ENCODE measurements at regions not wholly inside any gene's neighbourhood (a gene's known extent, or its start where the extent isn't known, plus 50 kb on each side); places are given as distances from the start of the nearest gene placed in this dataset.

- TF ChIP-seq CTCF (IDR thresholded peaks at IDR 0.05) (no peak), EP300 (IDR thresholded peaks at IDR 0.05) (no peak), POLR2AphosphoS5 (IDR thresholded peaks at IDR 0.05) (no peak)
Observed at GRCh38 chr9:13759551-13759950, 480.1 kb upstream of the MPDZ start.

Data from gastroesophageal sphincter (tissue), 3 donors.